DND-41 (cell line): ENCODE measurements at regions not wholly inside any gene's neighbourhood (a gene's known extent, or its start where the extent isn't known, plus 50 kb on each side); places are given as distances from the start of the nearest gene placed in this dataset.

Source experiments
- ATAC-seq: fragments of 200-7000 bp; cut with Tn5 transposase; 3 replicates; pipeline ENCODE4 v1.9.1; 2021; ENCODE audit warnings: low read depth; ENCODE audit not compliant: insufficient read depth
- DNase-seq: peaks from one replicate; pipeline ENCODE4 v3.0.0-alpha.2; 2020
- H2AFZ ChIP-seq: 2 replicates; pipeline ENCODE4 v1.6.0; 2012; ENCODE audit warnings: low read depth, low read length
- H3K27ac ChIP-seq: 2 replicates; pipeline ENCODE4 v1.5.1; 2012; ENCODE audit warnings: low read length, inconsistent platforms
- H3K27me3 ChIP-seq: fragments of 200-600 bp; sonication (generic); 2 replicates; pipeline ENCODE4 v1.6.0; 2012; ENCODE audit warnings: low read length, mild to moderate bottlenecking, inconsistent platforms; ENCODE audit not compliant: insufficient read depth, poor library complexity
- H3K36me3 ChIP-seq: 2 replicates; pipeline ENCODE4 v1.5.1; 2012; ENCODE audit warnings: low read length, inconsistent platforms; ENCODE audit not compliant: insufficient read depth
- H3K4me1 ChIP-seq: 2 replicates; pipeline ENCODE4 v1.5.1; 2012; ENCODE audit warnings: mild to moderate bottlenecking, low read length; ENCODE audit not compliant: insufficient read depth
- H3K4me2 ChIP-seq: 2 replicates; pipeline ENCODE4 v1.6.0; 2012; ENCODE audit warnings: mild to moderate bottlenecking, moderate library complexity, low read length, inconsistent platforms; ENCODE audit not compliant: insufficient read depth
- H3K4me3 ChIP-seq, 2 experiments: fragments of 200-600 bp in 1 of 2; shearing (Covaris generic) in 1 of 2; 2 replicates each; pipeline ENCODE4 v1.5.1; 2012 to 2016; ENCODE audit warnings: inconsistent platforms in 2 of 2, low read length in 2 of 2, mild to moderate bottlenecking in 2 of 2, low read depth in 1 of 2, moderate library complexity in 1 of 2
- H3K79me2 ChIP-seq: 2 replicates; pipeline ENCODE4 v1.6.0; 2012; ENCODE audit warnings: low read length, inconsistent platforms; ENCODE audit not compliant: insufficient read depth
- H3K9ac ChIP-seq: 2 replicates; pipeline ENCODE4 v1.6.0; 2012; ENCODE audit warnings: low read depth, mild to moderate bottlenecking, inconsistent platforms, low read length, moderate library complexity
- H3K9me3 ChIP-seq: 2 replicates; pipeline ENCODE4 v1.5.1; 2012; ENCODE audit warnings: low read length, moderate library complexity, mild to moderate bottlenecking, inconsistent platforms; ENCODE audit not compliant: insufficient read depth, severe bottlenecking
- H4K20me1 ChIP-seq: 2 replicates; pipeline ENCODE4 v1.6.0; 2012; ENCODE audit warnings: low read length; ENCODE audit not compliant: insufficient read depth
- EZH2 ChIP-seq: IDR thresholded peaks from 3 replicates; pipeline ENCODE4 v1.6.1; 2012; ENCODE audit warnings: borderline replicate concordance, low read depth, mild to moderate bottlenecking, moderate library complexity, low read length, inconsistent platforms; ENCODE audit not compliant: severe bottlenecking
- TF ChIP-seq, protein P1 (sequence below): IDR thresholded peaks from 2 replicates; pipeline ENCODE4 v1.5.1; 2012; ENCODE audit warnings: borderline replicate concordance, low read length, moderate library complexity, mild to moderate bottlenecking; ENCODE audit not compliant: poor library complexity, severe bottlenecking; ENCODE audit errors: extremely low read depth

DNA sequence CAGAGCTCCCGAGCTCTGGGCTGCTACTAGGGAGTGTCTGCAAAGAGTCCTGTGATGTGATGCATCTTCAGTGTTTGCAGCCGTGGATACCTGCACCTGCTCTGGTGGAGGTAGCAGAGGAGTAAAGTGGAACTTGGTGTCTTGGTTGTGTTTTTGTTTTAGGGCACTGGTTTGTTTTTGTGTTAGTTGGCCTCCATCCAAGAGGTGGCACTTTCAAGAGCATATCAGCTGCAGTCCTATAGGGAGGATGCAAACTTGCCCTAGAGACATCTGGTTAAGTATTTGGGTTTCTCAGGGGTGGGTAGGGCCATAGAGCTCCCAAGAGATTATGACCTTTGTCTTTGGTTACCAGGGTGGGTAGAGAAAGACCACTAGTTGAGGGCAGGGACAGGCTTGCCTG is 1249.0 kb upstream of the FAM98A start:
- Histone ChIP-seq H2AFZ (no peak overlapping the region), H3K9ac (no peak overlapping the region), H3K4me1 (no peaks in the 10 kb centered on the region), H3K27ac (no peak overlapping the region), H3K4me2 (no peak overlapping the region), H3K9me3 (no peaks in the 10 kb centered on the region), H4K20me1 (no peaks in the 10 kb centered on the region), H3K79me2 (no peaks in the 10 kb centered on the region), H3K27me3 (no peaks in the 10 kb centered on the region), H3K4me3 (no peak overlapping the region), H3K36me3 (no peaks in the 10 kb centered on the region)
- DNase-seq = no peak
- TF ChIP-seq EZH2 = no peak
- TF ChIP-seq, protein P1, sequence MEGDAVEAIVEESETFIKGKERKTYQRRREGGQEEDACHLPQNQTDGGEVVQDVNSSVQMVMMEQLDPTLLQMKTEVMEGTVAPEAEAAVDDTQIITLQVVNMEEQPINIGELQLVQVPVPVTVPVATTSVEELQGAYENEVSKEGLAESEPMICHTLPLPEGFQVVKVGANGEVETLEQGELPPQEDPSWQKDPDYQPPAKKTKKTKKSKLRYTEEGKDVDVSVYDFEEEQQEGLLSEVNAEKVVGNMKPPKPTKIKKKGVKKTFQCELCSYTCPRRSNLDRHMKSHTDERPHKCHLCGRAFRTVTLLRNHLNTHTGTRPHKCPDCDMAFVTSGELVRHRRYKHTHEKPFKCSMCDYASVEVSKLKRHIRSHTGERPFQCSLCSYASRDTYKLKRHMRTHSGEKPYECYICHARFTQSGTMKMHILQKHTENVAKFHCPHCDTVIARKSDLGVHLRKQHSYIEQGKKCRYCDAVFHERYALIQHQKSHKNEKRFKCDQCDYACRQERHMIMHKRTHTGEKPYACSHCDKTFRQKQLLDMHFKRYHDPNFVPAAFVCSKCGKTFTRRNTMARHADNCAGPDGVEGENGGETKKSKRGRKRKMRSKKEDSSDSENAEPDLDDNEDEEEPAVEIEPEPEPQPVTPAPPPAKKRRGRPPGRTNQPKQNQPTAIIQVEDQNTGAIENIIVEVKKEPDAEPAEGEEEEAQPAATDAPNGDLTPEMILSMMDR = no peak
- no peak for ATAC-seq

DNA sequence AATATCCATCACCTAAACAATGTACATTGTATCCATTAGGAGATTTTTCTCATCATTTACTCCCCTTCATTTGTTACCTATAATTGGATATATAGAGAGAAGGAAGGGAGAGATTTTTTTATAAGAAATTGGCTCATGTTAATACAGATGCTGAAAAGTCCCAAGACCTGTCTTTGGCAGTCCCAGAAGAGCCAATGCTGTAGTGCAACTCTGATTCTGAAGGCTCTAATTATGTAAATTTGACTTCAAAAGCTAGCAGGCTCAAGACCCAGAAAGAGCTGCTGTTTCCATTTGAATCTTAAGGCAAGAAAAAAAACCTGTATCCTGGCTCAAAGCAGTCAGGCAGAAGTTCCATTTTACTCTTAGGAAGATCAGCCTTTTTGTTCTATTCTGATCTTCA is 1245.5 kb upstream of the FAM98A start:
- Histone ChIP-seq H3K79me2 (no peaks in the 10 kb centered on the region), H3K4me3 (no peak overlapping the region), H3K9ac (no peak overlapping the region), H3K4me1 (no peaks in the 10 kb centered on the region), H3K27ac (no peak overlapping the region), H3K36me3 (no peaks in the 10 kb centered on the region), H3K4me2 (no peak overlapping the region), H3K9me3 (no peaks in the 10 kb centered on the region), H2AFZ (no peak overlapping the region), H4K20me1 (no peaks in the 10 kb centered on the region), H3K27me3 (no peaks in the 10 kb centered on the region)
- no peak for ATAC-seq
- no peak for DNase-seq
- TF ChIP-seq, protein P1 = no peak
- TF ChIP-seq EZH2 = no peak

DNA sequence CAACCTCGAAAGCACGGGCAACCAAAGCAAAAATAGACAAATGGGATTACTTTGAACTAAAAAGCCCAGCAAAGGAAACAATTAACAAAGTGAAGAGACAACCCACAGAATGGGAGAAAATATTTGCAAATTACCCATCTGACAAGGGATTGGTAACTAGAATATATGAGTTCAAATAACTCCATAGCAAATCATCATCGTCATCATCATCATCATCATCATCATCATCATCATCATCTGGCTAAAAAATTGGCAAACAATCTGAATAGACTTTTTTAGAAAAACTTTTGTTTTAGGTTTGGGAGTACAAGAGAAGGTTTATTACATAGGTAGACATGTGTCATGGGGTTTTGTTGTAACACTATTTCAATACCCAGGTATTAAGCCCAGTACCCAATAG is 1239.3 kb upstream of the FAM98A start:
- DNase-seq (no peak), ATAC-seq (no peak)
- H3K9ac ChIP-seq = no peak overlapping the region
- H3K79me2 ChIP-seq = no peaks in the 10 kb centered on the region
- no peak overlapping the region for H2AFZ ChIP-seq
- no peaks in the 10 kb centered on the region for H3K27me3 ChIP-seq
- no peaks in the 10 kb centered on the region for H3K4me1 ChIP-seq
- H3K4me2 ChIP-seq = no peak overlapping the region
- no peaks in the 10 kb centered on the region for H3K9me3 ChIP-seq
- H3K36me3 ChIP-seq = no peaks in the 10 kb centered on the region
- TF ChIP-seq EZH2 = no peak
- H3K4me3 ChIP-seq = no peak overlapping the region
- H3K27ac ChIP-seq = no peak overlapping the region
- no peaks in the 10 kb centered on the region for H4K20me1 ChIP-seq

DNA sequence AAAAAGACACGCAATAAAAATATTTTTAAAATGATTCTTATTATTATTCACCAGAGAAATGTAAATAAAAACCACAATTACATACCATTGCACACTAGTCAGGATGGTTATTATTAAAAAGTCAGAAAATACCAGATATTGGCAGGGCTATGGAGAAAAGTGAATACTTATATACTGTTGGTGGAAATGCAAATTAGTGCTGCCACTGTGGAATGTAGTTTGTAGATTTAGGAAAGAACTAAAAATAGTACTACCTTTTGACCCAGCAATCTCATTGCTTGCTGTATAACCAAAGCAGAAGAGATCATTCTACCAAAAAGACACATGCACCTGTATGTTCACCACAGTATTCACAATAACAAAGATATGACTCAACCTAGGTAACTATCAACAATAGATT is 1237.3 kb upstream of the FAM98A start:
- Histone ChIP-seq H3K27me3 (no peaks in the 10 kb centered on the region), H3K4me1 (no peaks in the 10 kb centered on the region), H3K4me2 (no peak overlapping the region), H3K4me3 (no peak overlapping the region), H2AFZ (no peak overlapping the region), H3K36me3 (no peaks in the 10 kb centered on the region), H4K20me1 (no peaks in the 10 kb centered on the region), H3K27ac (no peak overlapping the region), H3K79me2 (no peaks in the 10 kb centered on the region), H3K9ac (no peak overlapping the region), H3K9me3 (no peaks in the 10 kb centered on the region)
- no peak for DNase-seq
- no peak for TF ChIP-seq EZH2
- TF ChIP-seq, protein P1 = no peak
- ATAC-seq = no peak
